Activated naive CD8-positive, alpha-beta T cell treated with anti-CD3 and anti-CD28 coated beads for 36 hours (primary cell): ENCODE measurements at regions not wholly inside any gene's neighbourhood (a gene's known extent, or its start where the extent isn't known, plus 50 kb on each side); places are given as distances from the start of the nearest gene placed in this dataset.

Experiments used
- DNase-seq: peaks from one replicate; pipeline ENCODE4 v3.0.0; 2021
- H3K27ac Mint-ChIP-seq: one replicate; pipeline ENCODE4 v1.8.0; 2022; ENCODE audit warnings: mild to moderate bottlenecking, moderate library complexity, mixed read lengths
- H3K27me3 Mint-ChIP-seq: one replicate; pipeline ENCODE4 v1.8.0; 2022; ENCODE audit warnings: mild to moderate bottlenecking, mixed read lengths
- H3K36me3 Mint-ChIP-seq: one replicate; pipeline ENCODE4 v1.8.0; 2021; ENCODE audit warnings: mild to moderate bottlenecking, mixed read lengths
- H3K4me1 Mint-ChIP-seq: one replicate; pipeline ENCODE4 v1.8.0; 2021; ENCODE audit warnings: mixed read lengths
- H3K4me3 Mint-ChIP-seq: one replicate; pipeline ENCODE4 v1.8.0; 2022; ENCODE audit warnings: mild to moderate bottlenecking, moderate library complexity, mixed read lengths
- H3K9me3 Mint-ChIP-seq: one replicate; pipeline ENCODE4 v1.8.0; 2022; ENCODE audit warnings: mixed read lengths

GRCh38 chr11:110376021-110376420 lies 53.7 kb upstream of the FDX1 start:
- H3K9me3 Mint-ChIP-seq, result no peaks in the 10 kb centered on the region
- DNase-seq, result no peak
- H3K4me1 Mint-ChIP-seq, result peaks cover 14% of the 10 kb centered on the region
- peaks cover 4% of the 10 kb centered on the region for H3K27me3 Mint-ChIP-seq
- H3K27ac Mint-ChIP-seq, result peak overlapping the region; percentile 47
- H3K36me3 Mint-ChIP-seq, result peaks cover 2% of the 10 kb centered on the region
- H3K4me3 Mint-ChIP-seq, result no peak overlapping the region

- H3K36me3 Mint-ChIP-seq, result peaks cover 2% of the 10 kb centered on the region
- H3K4me1 Mint-ChIP-seq, result peaks cover 14% of the 10 kb centered on the region
- H3K27me3 Mint-ChIP-seq, result peaks cover 4% of the 10 kb centered on the region
- H3K27ac Mint-ChIP-seq, result no peak overlapping the region
- H3K9me3 Mint-ChIP-seq, result no peaks in the 10 kb centered on the region
- no peak for DNase-seq
- H3K4me3 Mint-ChIP-seq, result no peak overlapping the region
These were observed 52.9 kb upstream of the FDX1 start for GRCh38 chr11:110376711-110377324.

- DNase-seq, result no peak
- no peak overlapping the region for H3K4me3 Mint-ChIP-seq
- H3K4me1 Mint-ChIP-seq, result peaks cover 14% of the 10 kb centered on the region
- peaks cover 4% of the 10 kb centered on the region for H3K27me3 Mint-ChIP-seq
- H3K9me3 Mint-ChIP-seq, result no peaks in the 10 kb centered on the region
- no peak overlapping the region for H3K27ac Mint-ChIP-seq
- H3K36me3 Mint-ChIP-seq, result no peaks in the 10 kb centered on the region
These were observed 52.3 kb upstream of the FDX1 start for GRCh38 chr11:110377434-110377833.

- Mint-ChIP-seq H3K36me3 (no peaks in the 10 kb centered on the region), H3K27ac (no peak overlapping the region), H3K4me1 (peaks cover 6% of the 10 kb centered on the region), H3K9me3 (peaks cover under 1% of the 10 kb centered on the region), H3K4me3 (no peak overlapping the region), H3K27me3 (peaks cover 4% of the 10 kb centered on the region)
- no peak for DNase-seq
These were observed 50.5 kb upstream of the FDX1 start for GRCh38 chr11:110379261-110379660.

GRCh38 chr11:110379936-110380335 lies 49.8 kb upstream of the FDX1 start:
- H3K27ac Mint-ChIP-seq, result no peak overlapping the region
- peaks cover 4% of the 10 kb centered on the region for H3K27me3 Mint-ChIP-seq
- H3K9me3 Mint-ChIP-seq, result peaks cover 1% of the 10 kb centered on the region
- H3K36me3 Mint-ChIP-seq, result no peaks in the 10 kb centered on the region
- H3K4me1 Mint-ChIP-seq, result peaks cover 6% of the 10 kb centered on the region
- no peak overlapping the region for H3K4me3 Mint-ChIP-seq
- DNase-seq, result no peak
